SK-N-MC (cell line): ENCODE measurements at regions not wholly inside any gene's neighbourhood (a gene's known extent, or its start where the extent isn't known, plus 50 kb on each side); places are given as distances from the start of the nearest gene placed in this dataset.

Experiments used
- EZH2 ChIP-seq: fragments of 200-600 bp; sonication (generic); IDR thresholded peaks from one replicate; pipeline ENCODE4 v1.6.1; 2017; ENCODE audit warnings: antibody characterized with exemption
- POLR2AphosphoS5 ChIP-seq: IDR thresholded peaks from 2 replicates; pipeline ENCODE4 v1.6.1; 2012; ENCODE audit warnings: mild to moderate bottlenecking, low read depth, low read length, borderline replicate concordance

- TF ChIP-seq POLR2AphosphoS5: no peak
- TF ChIP-seq EZH2: no peak
These were observed 639.8 kb downstream of the TMEM182 start for GRCh38 chr2:103401621-103402020.
